NT2/D1 (cell line): ENCODE measurements at regions not wholly inside any gene's neighbourhood (a gene's known extent, or its start where the extent isn't known, plus 50 kb on each side); places are given as distances from the start of the nearest gene placed in this dataset.

Source experiments
- DNase-seq: peaks from one replicate; pipeline ENCODE4 v3.0.0-alpha.2; 2011; ENCODE audit warnings: low read depth, low spot score
- H3K27me3 ChIP-seq: 2 replicates; pipeline ENCODE4 v1.6.0; 2011; ENCODE audit warnings: mild to moderate bottlenecking; ENCODE audit not compliant: insufficient read length, insufficient read depth
- H3K36me3 ChIP-seq: 2 replicates; pipeline ENCODE4 v1.6.1; 2011; ENCODE audit warnings: mild to moderate bottlenecking, low read length, mixed read lengths; ENCODE audit not compliant: insufficient read depth, insufficient read length
- H3K4me1 ChIP-seq: 2 replicates; pipeline ENCODE4 v1.5.1; 2011; ENCODE audit not compliant: insufficient read depth, insufficient read length
- H3K4me3 ChIP-seq: 2 replicates; pipeline ENCODE4 v1.5.1; 2011; ENCODE audit warnings: low read depth; ENCODE audit not compliant: insufficient read length
- H3K9ac ChIP-seq: 2 replicates; pipeline ENCODE4 v1.6.0; 2011; ENCODE audit warnings: low read depth; ENCODE audit not compliant: insufficient read length
- H3K9me3 ChIP-seq: 2 replicates; pipeline ENCODE4 v1.5.1; 2011; ENCODE audit warnings: mild to moderate bottlenecking, low read length; ENCODE audit not compliant: insufficient read depth
- SUZ12 ChIP-seq: IDR thresholded peaks from 2 replicates; pipeline ENCODE4 v1.6.1; 2011; ENCODE audit not compliant: insufficient read length, insufficient read depth; ENCODE audit errors: extremely low read depth
- YY1 ChIP-seq: IDR thresholded peaks from 2 replicates; pipeline ENCODE4 v1.6.1; 2011; ENCODE audit not compliant: insufficient read length, insufficient read depth
- ZNF274 ChIP-seq: IDR thresholded peaks from 2 replicates; pipeline ENCODE4 v1.6.1; 2011; ENCODE audit warnings: mild to moderate bottlenecking, low read depth, low read length

GRCh38 chr3:182469086-182469485 lies 324.2 kb upstream of the ATP11B start:
- TF ChIP-seq ZNF274 (no peak), YY1 (no peak), SUZ12 (no peak)
- DNase-seq = no peak
- H3K4me1 ChIP-seq = no peaks in the 10 kb centered on the region
- no peak overlapping the region for H3K9ac ChIP-seq
- H3K36me3 ChIP-seq = no peaks in the 10 kb centered on the region
- H3K4me3 ChIP-seq = no peak overlapping the region
- H3K9me3 ChIP-seq = no peaks in the 10 kb centered on the region; the same call in 1 of the 2 replicates
- H3K27me3 ChIP-seq = no peaks in the 10 kb centered on the region

GRCh38 chr3:182470187-182470586 lies 323.1 kb upstream of the ATP11B start:
- DNase-seq = no peak
- H3K9me3 ChIP-seq = no peaks in the 10 kb centered on the region
- no peak overlapping the region for H3K4me3 ChIP-seq
- no peak overlapping the region for H3K9ac ChIP-seq
- TF ChIP-seq SUZ12 (no peak), ZNF274 (no peak), YY1 (no peak)
- no peaks in the 10 kb centered on the region for H3K27me3 ChIP-seq
- H3K4me1 ChIP-seq = no peaks in the 10 kb centered on the region
- no peaks in the 10 kb centered on the region for H3K36me3 ChIP-seq

GRCh38 chr3:182473191-182473710 lies 320.1 kb upstream of the ATP11B start:
- Histone ChIP-seq H3K9me3 (no peaks in the 10 kb centered on the region), H3K36me3 (no peaks in the 10 kb centered on the region), H3K4me1 (peaks cover 2% of the 10 kb centered on the region), H3K9ac (no peak overlapping the region), H3K27me3 (no peaks in the 10 kb centered on the region), H3K4me3 (no peak overlapping the region)
- no peak for DNase-seq
- TF ChIP-seq SUZ12 = no peak
- no peak for TF ChIP-seq ZNF274
- no peak for TF ChIP-seq YY1

- H3K27me3 ChIP-seq = no peaks in the 10 kb centered on the region
- H3K4me1 ChIP-seq = peaks cover 2% of the 10 kb centered on the region
- no peaks in the 10 kb centered on the region for H3K9me3 ChIP-seq
- no peak overlapping the region for H3K9ac ChIP-seq
- H3K36me3 ChIP-seq = no peaks in the 10 kb centered on the region
- DNase-seq = no peak
- TF ChIP-seq YY1 (no peak), ZNF274 (no peak), SUZ12 (no peak)
- H3K4me3 ChIP-seq = no peak overlapping the region
Measured at GRCh38 chr3:182478369-182478768, 314.9 kb upstream of the ATP11B start.

GRCh38 chr3:182479419-182480336 lies 313.6 kb upstream of the ATP11B start:
- Histone ChIP-seq H3K9ac (no peak overlapping the region), H3K4me3 (no peak overlapping the region), H3K4me1 (peaks cover 2% of the 10 kb centered on the region), H3K36me3 (no peaks in the 10 kb centered on the region), H3K9me3 (no peaks in the 10 kb centered on the region), H3K27me3 (no peaks in the 10 kb centered on the region)
- no peak for DNase-seq
- no peak for TF ChIP-seq ZNF274
- TF ChIP-seq SUZ12 = no peak
- no peak for TF ChIP-seq YY1

- TF ChIP-seq YY1 (no peak), ZNF274 (no peak), SUZ12 (no peak)
- peaks cover 2% of the 10 kb centered on the region for H3K4me1 ChIP-seq
- H3K9ac ChIP-seq = no peak overlapping the region
- no peaks in the 10 kb centered on the region for H3K27me3 ChIP-seq
- H3K36me3 ChIP-seq = no peaks in the 10 kb centered on the region
- no peak overlapping the region for H3K4me3 ChIP-seq
- DNase-seq = no peak
- no peaks in the 10 kb centered on the region for H3K9me3 ChIP-seq
Measured at GRCh38 chr3:182482705-182483104, 310.6 kb upstream of the ATP11B start.

GRCh38 chr3:182484682-182485081 lies 308.6 kb upstream of the ATP11B start:
- no peak for DNase-seq
- Histone ChIP-seq H3K9me3 (no peaks in the 10 kb centered on the region), H3K4me1 (no peaks in the 10 kb centered on the region), H3K36me3 (no peaks in the 10 kb centered on the region), H3K4me3 (no peak overlapping the region), H3K27me3 (no peaks in the 10 kb centered on the region), H3K9ac (no peak overlapping the region)
- TF ChIP-seq ZNF274 = no peak
- no peak for TF ChIP-seq SUZ12
- TF ChIP-seq YY1 = no peak
